CD4-positive, alpha-beta T cell (primary cell): ENCODE measurements at regions not wholly inside any gene's neighbourhood (a gene's known extent, or its start where the extent isn't known, plus 50 kb on each side); places are given as distances from the start of the nearest gene placed in this dataset.
"Not testable (repeated sequence)": the region's sequence is repeated elsewhere in the genome, so short reads cannot be mapped to it uniquely, and the experiment has no call there.

ENCODE experiments used
- ATAC-seq: fragments of 200-7000 bp; cut with Tn5 transposase; one replicate; pipeline ENCODE4 v1.10.0; 2022; ENCODE audit warnings: mild to moderate bottlenecking; ENCODE audit not compliant: poor library complexity
- CTCF ChIA-PET: fragments of 350-600 bp; sonication (Branson Sonifier 250); formaldehyde crosslinking; loops from one replicate; lab custom pipeline; 2021; ENCODE audit warnings: antibody characterized with exemption, inconsistent platforms; lab: Charles Lee
- POLR2A ChIA-PET: fragments of 350-600 bp; sonication (Branson Sonifier 250); formaldehyde crosslinking; loops from one replicate; lab custom pipeline; 2021; ENCODE audit warnings: antibody characterized with exemption, inconsistent platforms; lab: Charles Lee
- DNase-seq, 14 experiments: peaks; one replicate each; pipeline ENCODE4 v3.0.0-alpha.2; 2013 to 2020; ENCODE audit warnings: mixed read lengths in 2 of 14
- H3K27ac ChIP-seq, 2 donors: one replicate each; pipeline versions ENCODE4 v1.5.1 to v1.7.0; 2013; ENCODE audit warnings: low read length in 2 of 2, low read depth in 1 of 2, mild to moderate bottlenecking in 1 of 2
- H3K27me3 ChIP-seq, 2 experiments: 1 replicate in 1 of 2; 2 replicates in 1 of 2; pipeline versions ENCODE4 v1.6.1 to v1.7.0; 2013; ENCODE audit warnings: low read length in 2 of 2, control low read depth in 1 of 2, mild to moderate bottlenecking in 1 of 2, moderate library complexity in 1 of 2; ENCODE audit not compliant: insufficient read depth in 2 of 2, control insufficient read depth in 1 of 2
- H3K36me3 ChIP-seq: one replicate; pipeline ENCODE4 v1.6.1; 2013; ENCODE audit warnings: low read length, control low read depth; ENCODE audit not compliant: insufficient read depth
- H3K4me1 ChIP-seq: one replicate; pipeline ENCODE4 v1.6.1; 2013; ENCODE audit warnings: low read length, control low read depth; ENCODE audit not compliant: insufficient read depth
- H3K4me3 ChIP-seq: one replicate; pipeline ENCODE4 v1.5.1; 2013; ENCODE audit warnings: mild to moderate bottlenecking, low read length, moderate library complexity
- H3K9me3 ChIP-seq, 2 experiments: 1 replicate in 1 of 2; 2 replicates in 1 of 2; pipeline versions ENCODE4 v1.6.1 to v1.7.0; 2013; ENCODE audit warnings: low read length in 2 of 2, mild to moderate bottlenecking in 2 of 2, control low read depth in 1 of 2, moderate library complexity in 1 of 2; ENCODE audit not compliant: control insufficient read depth in 1 of 2, insufficient read depth in 1 of 2
- H3K27ac Mint-ChIP-seq: one replicate; pipeline ENCODE4 v1.8.0; 2020; ENCODE audit warnings: mixed read lengths
- H3K27me3 Mint-ChIP-seq: one replicate; pipeline ENCODE4 v1.8.0; 2021; ENCODE audit warnings: mixed read lengths
- H3K36me3 Mint-ChIP-seq: one replicate; pipeline ENCODE4 v1.8.0; 2021; ENCODE audit warnings: low read depth, mixed read lengths
- H3K4me1 Mint-ChIP-seq: one replicate; pipeline ENCODE4 v1.8.0; 2021; ENCODE audit warnings: low read depth, mixed read lengths
- H3K4me3 Mint-ChIP-seq: one replicate; pipeline ENCODE4 v1.8.0; 2020; ENCODE audit warnings: mild to moderate bottlenecking, mixed read lengths
- H3K9me3 Mint-ChIP-seq: one replicate; pipeline ENCODE4 v1.8.0; 2020; ENCODE audit warnings: mixed read lengths
- CTCF ChIP-seq: fragments of 200-600 bp; IDR thresholded peaks from one replicate; pipeline ENCODE4 v1.8.0; 2022; ENCODE audit warnings: antibody characterized with exemption, mild to moderate bottlenecking
- intact Hi-C, 2 experiments: fragments of 100-400 bp; cut with DNase I in 1 of 2; cut with micrococcal nuclease in 1 of 2; formaldehyde crosslinking; loops; one replicate each; pipeline versions ENCODE4 v1.15.1 to v1.9.0; 2023 to 2025; cut with DNase I, micrococcal nuclease

GRCh38 chr20:1734269-1734858 lies 76.8 kb upstream of the SIRPG start:
- no peaks in the 10 kb centered on the region for H3K9me3 Mint-ChIP-seq
- no peak overlapping the region for H3K27ac Mint-ChIP-seq
- peaks cover 28% of the 10 kb centered on the region for H3K4me1 ChIP-seq
- no peaks in the 10 kb centered on the region for H3K36me3 ChIP-seq
- DNase-seq, result peak in 10 of 14 experiments; percentile 6 to 77 (median 26)
- H3K36me3 Mint-ChIP-seq, result no peaks in the 10 kb centered on the region
- peaks cover 0 to 3% of the 10 kb centered on the region in 2 experiments for H3K27me3 ChIP-seq
- ATAC-seq, result peak; percentile 71
- H3K4me1 Mint-ChIP-seq, result no peaks in the 10 kb centered on the region
- no peak overlapping the region for H3K27ac ChIP-seq
- no peaks in the 10 kb centered on the region for H3K27me3 Mint-ChIP-seq
- ChIA-PET POLR2A (interaction anchor here (0.7 to 1.6 kb wide), 7 partner anchors 26 to 929 kb away, joined by 3 to 9 read pairs (median 4); no protein-coding TSS in a partner anchor), CTCF (interaction anchor here (0.6 to 2.4 kb wide), 17 partner anchors 11 to 268 kb away, joined by 3 to 24 read pairs (median 4); partner anchors contain the start of gene NSFL1C)
- peak; percentile 87 for TF ChIP-seq CTCF
- peak overlapping the region; percentile 40 for H3K4me3 Mint-ChIP-seq
- intact Hi-C loops, result loop anchor here (1.0 to 10.0 kb wide), 8 partner anchors 47 to 225 kb away; partner anchors contain the start of gene SIRPG (in 1 of the 2)
- no peaks in the 10 kb centered on the region for H3K9me3 ChIP-seq
- no peak overlapping the region for H3K4me3 ChIP-seq

GRCh38 chr20:1731828-1732375 lies 74.3 kb upstream of the SIRPG start:
- ChIA-PET CTCF (interaction anchor here (1.2 to 1.7 kb wide), 2 partner anchors 222 to 228 kb away, joined by 3 to 4 read pairs; no protein-coding TSS in a partner anchor), POLR2A (interaction anchor here (0.6 to 2.1 kb wide), 13 partner anchors 24 to 109 kb away, joined by 3 to 9 read pairs (median 5); partner anchors contain the start of gene SIRPG)
- not testable (repeated sequence) for H3K36me3 Mint-ChIP-seq, H3K27me3 Mint-ChIP-seq, H3K9me3 Mint-ChIP-seq, H3K4me1 Mint-ChIP-seq, H3K27ac Mint-ChIP-seq, H3K9me3 ChIP-seq, H3K27me3 ChIP-seq, H3K36me3 ChIP-seq
- peak overlapping the region; percentile 71 for H3K4me3 Mint-ChIP-seq
- H3K4me1 ChIP-seq, result peaks cover 28% of the 10 kb centered on the region
- peak overlapping the region; percentile 28 for H3K4me3 ChIP-seq
- ATAC-seq, result peak; percentile 76
- peak; percentile 16 to 70 (median 35) for DNase-seq
- peak overlapping the region; percentile 30 to 59 for H3K27ac ChIP-seq
- intact Hi-C loops, result loop anchor here (5.0 to 10.0 kb wide), 5 partner anchors 45 to 197 kb away; partner anchors contain the start of gene SIRPG (in 1 of the 2)

- peaks cover 28% of the 10 kb centered on the region for H3K4me1 ChIP-seq
- not testable (repeated sequence) for H3K9me3 ChIP-seq, H3K36me3 ChIP-seq, H3K4me1 Mint-ChIP-seq, H3K27me3 ChIP-seq, H3K27me3 Mint-ChIP-seq, H3K27ac Mint-ChIP-seq, H3K36me3 Mint-ChIP-seq, H3K9me3 Mint-ChIP-seq, H3K4me3 ChIP-seq
- DNase-seq (peak in 8 of 14 experiments; percentile 7 to 58 (median 24)), ATAC-seq (peak; percentile 75)
- CTCF ChIA-PET, result interaction anchor here (1.2 kb wide), 1 partner anchor 228 kb away, joined by 4 read pairs; no protein-coding TSS in a partner anchor
- H3K27ac ChIP-seq, result peak overlapping the region; percentile 30 to 59
- POLR2A ChIA-PET, result interaction anchor here (0.6 to 2.1 kb wide), 13 partner anchors 23 to 108 kb away, joined by 3 to 9 read pairs (median 5); partner anchors contain the start of gene SIRPG
- intact Hi-C loops, result loop anchor here (5.0 to 10.0 kb wide), 5 partner anchors 44 to 196 kb away; partner anchors contain the start of gene SIRPG (in 1 of the 2)
- peak overlapping the region; percentile 71 for H3K4me3 Mint-ChIP-seq
These were observed 73.6 kb upstream of the SIRPG start for GRCh38 chr20:1730981-1731711.

- peaks cover 17% of the 10 kb centered on the region for H3K4me1 ChIP-seq
- DNase-seq, H3K36me3 Mint-ChIP-seq, H3K9me3 ChIP-seq, H3K4me3 Mint-ChIP-seq, H3K27ac ChIP-seq, H3K4me1 Mint-ChIP-seq, H3K27me3 ChIP-seq, H3K27me3 Mint-ChIP-seq, H3K9me3 Mint-ChIP-seq, ATAC-seq, H3K36me3 ChIP-seq, POLR2A ChIA-PET, intact Hi-C loops, H3K4me3 ChIP-seq, H3K27ac Mint-ChIP-seq, CTCF ChIA-PET: not testable (repeated sequence)
These were observed 69.7 kb upstream of the SIRPG start for GRCh38 chr20:1727303-1727702.
